MM.1S (cell line): ENCODE measurements at regions not wholly inside any gene's neighbourhood (a gene's known extent, or its start where the extent isn't known, plus 50 kb on each side); places are given as distances from the start of the nearest gene placed in this dataset.
A peak's percentile ranks its signal among the peaks of the same experiment; 100 is the strongest.

Experiments
- DNase-seq: peaks from one replicate; pipeline ENCODE4 v3.0.0-alpha.2; 2015
- H2AFZ ChIP-seq: fragments of 300-600 bp; sonication (generic); 2 replicates; pipeline ENCODE4 v1.6.0; 2016; ENCODE audit warnings: antibody characterized with exemption, low read length
- H3F3A ChIP-seq: fragments of 300-600 bp; sonication (generic); 2 replicates; pipeline ENCODE4 v1.6.1; 2016; ENCODE audit warnings: mild to moderate bottlenecking, antibody characterized with exemption, low read length, moderate library complexity, mixed read lengths; ENCODE audit not compliant: insufficient read depth
- H3K27ac ChIP-seq: fragments of 300-600 bp; sonication (generic); 2 replicates; pipeline ENCODE4 v1.5.1; 2016; ENCODE audit warnings: mild to moderate bottlenecking, low read length
- H3K27me3 ChIP-seq: fragments of 300-600 bp; sonication (generic); replicated peaks from 2 replicates; pipeline ENCODE4 v1.6.0; 2016; ENCODE audit warnings: low read length; ENCODE audit not compliant: insufficient read depth
- H3K36me3 ChIP-seq: fragments of 300-600 bp; sonication (generic); replicated peaks from 2 replicates; pipeline ENCODE4 v1.6.1; 2016; ENCODE audit warnings: mild to moderate bottlenecking, low read length, mixed read lengths; ENCODE audit not compliant: insufficient read depth
- H3K4me1 ChIP-seq: fragments of 300-600 bp; sonication (generic); 2 replicates; pipeline ENCODE4 v1.6.1; 2016; ENCODE audit warnings: low read length, mixed read lengths
- H3K4me2 ChIP-seq: fragments of 300-600 bp; sonication (generic); 2 replicates; pipeline ENCODE4 v1.6.0; 2016; ENCODE audit warnings: low read depth, low read length
- H3K4me3 ChIP-seq: fragments of 300-600 bp; sonication (generic); 2 replicates; pipeline ENCODE4 v1.5.1; 2016; ENCODE audit warnings: low read length, mixed read lengths
- H3K79me2 ChIP-seq: fragments of 300-600 bp; sonication (generic); 2 replicates; pipeline ENCODE4 v1.6.1; 2016; ENCODE audit warnings: mixed run types, low read length, mixed read lengths
- H3K9ac ChIP-seq: fragments of 300-600 bp; sonication (generic); 2 replicates; pipeline ENCODE4 v1.6.1; 2016; ENCODE audit warnings: low read length, mixed read lengths
- H3K9me2 ChIP-seq: fragments of 300-600 bp; sonication (generic); replicated peaks from 2 replicates; pipeline ENCODE4 v1.6.1; 2016; ENCODE audit warnings: mild to moderate bottlenecking, low read length, mixed read lengths; ENCODE audit not compliant: insufficient read depth
- H3K9me3 ChIP-seq: fragments of 300-600 bp; sonication (generic); replicated peaks from 2 replicates; pipeline ENCODE4 v1.6.1; 2016; ENCODE audit warnings: mild to moderate bottlenecking, low read length, mixed read lengths; ENCODE audit not compliant: insufficient read depth
- H4K20me1 ChIP-seq: fragments of 300-600 bp; sonication (generic); 2 replicates; pipeline ENCODE4 v1.6.1; 2016; ENCODE audit warnings: mild to moderate bottlenecking, low read length, moderate library complexity, mixed read lengths; ENCODE audit not compliant: insufficient read depth
- CTCF ChIP-seq: fragments of 300-600 bp; sonication (generic); IDR thresholded peaks from 2 replicates; pipeline ENCODE4 v1.5.1; 2016; ENCODE audit warnings: antibody characterized with exemption, low read length, mixed read lengths
- EZH2 ChIP-seq: fragments of 300-600 bp; sonication (generic); optimal IDR thresholded peaks from 2 replicates; pipeline ENCODE3; 2017; ENCODE audit warnings: low read depth, mild to moderate bottlenecking, antibody characterized with exemption, low read length, mixed read lengths
- EZH2phosphoT487 ChIP-seq: fragments of 300-600 bp; sonication (generic); IDR thresholded peaks from 2 replicates; pipeline ENCODE4 v1.6.1; 2018; ENCODE audit warnings: antibody characterized with exemption, low read length

- Histone ChIP-seq H3K4me2 (no peak overlapping the region), H3K9me3 (no peaks in the 10 kb centered on the region), H3K36me3 (no peaks in the 10 kb centered on the region), H3K4me3 (no peak overlapping the region), H4K20me1 (no peaks in the 10 kb centered on the region), H3K27ac (no peak overlapping the region), H3K27me3 (no peaks in the 10 kb centered on the region), H2AFZ (no peak overlapping the region), H3K9ac (no peak overlapping the region), H3K9me2 (no peaks in the 10 kb centered on the region), H3F3A (no peaks in the 10 kb centered on the region), H3K79me2 (no peaks in the 10 kb centered on the region), H3K4me1 (no peaks in the 10 kb centered on the region)
- DNase-seq: no peak
- TF ChIP-seq EZH2 (no peak), EZH2phosphoT487 (no peak), CTCF (no peak)
Measured at GRCh38 chr5:12883395-12883794, 979.1 kb upstream of the CTNND2 start.

- Histone ChIP-seq H3F3A (peaks cover 11% of the 10 kb centered on the region), H3K9me2 (no peaks in the 10 kb centered on the region), H3K4me2 (0 out of 2 replicates have a peak overlapping the region, but pooled peaks have one; percentile 40), H4K20me1 (no peaks in the 10 kb centered on the region), H3K9me3 (no peaks in the 10 kb centered on the region), H3K9ac (no peak overlapping the region), H3K27me3 (no peaks in the 10 kb centered on the region), H3K27ac (peak overlapping the region; percentile 46; the same call in 1 of the 2 replicates), H3K4me3 (no peak overlapping the region), H2AFZ (peak overlapping the region; percentile 50; the same call in 1 of the 2 replicates), H3K79me2 (no peaks in the 10 kb centered on the region), H3K36me3 (no peaks in the 10 kb centered on the region), H3K4me1 (peaks cover 18% of the 10 kb centered on the region)
- no peak for TF ChIP-seq CTCF
- no peak for TF ChIP-seq EZH2phosphoT487
- TF ChIP-seq EZH2: no peak
- DNase-seq: peak; percentile 35
Measured at GRCh38 chr5:12876541-12877298, 972.5 kb upstream of the CTNND2 start.

GRCh38 chr5:12870872-12871539, 966.8 kb upstream of the CTNND2 start:
- H2AFZ ChIP-seq: no peak overlapping the region
- no peak for TF ChIP-seq EZH2phosphoT487
- no peak for TF ChIP-seq EZH2
- no peak for TF ChIP-seq CTCF
- H3K9ac ChIP-seq: no peak overlapping the region
- peaks cover 4% of the 10 kb centered on the region; the same call in 1 of the 2 replicates for H3K4me1 ChIP-seq
- no peaks in the 10 kb centered on the region for H3K9me3 ChIP-seq
- no peaks in the 10 kb centered on the region for H4K20me1 ChIP-seq
- no peaks in the 10 kb centered on the region for H3K36me3 ChIP-seq
- H3K4me2 ChIP-seq: no peak overlapping the region
- no peak overlapping the region for H3K4me3 ChIP-seq
- no peaks in the 10 kb centered on the region for H3K27me3 ChIP-seq
- H3K9me2 ChIP-seq: no peaks in the 10 kb centered on the region
- no peaks in the 10 kb centered on the region for H3K79me2 ChIP-seq
- peaks cover 6% of the 10 kb centered on the region for H3F3A ChIP-seq
- peak; percentile 19 for DNase-seq
- H3K27ac ChIP-seq: no peak overlapping the region
